H1 (cell line): ENCODE measurements at regions not wholly inside any gene's neighbourhood (a gene's known extent, or its start where the extent isn't known, plus 50 kb on each side); places are given as distances from the start of the nearest gene placed in this dataset.

Experiments
- CTCF ChIA-PET: fragments of 300-600 bp; sonication (Branson Sonifier 250); formaldehyde crosslinking; loops from one replicate; lab custom pipeline; 2021; ENCODE audit not compliant: partially characterized antibody; lab: Charles Lee
- POLR2A ChIA-PET: fragments of 300-600 bp; sonication (Branson Sonifier 250); formaldehyde crosslinking; loops from one replicate; lab custom pipeline; 2021; ENCODE audit warnings: inconsistent platforms; ENCODE audit not compliant: partially characterized antibody; lab: Charles Lee
- DNase-seq, 2 experiments: peaks; one replicate each; pipeline versions ENCODE4 v3.0.0 to v3.0.0-alpha.2; 2010 to 2022; ENCODE audit warnings: low spot score in 2 of 2, low read depth in 1 of 2, mixed read lengths in 1 of 2
- FAIRE-seq: peaks from 2 replicates; lab custom pipeline; 2011; peaks lifted over from hg19 to GRCh38; lab: Jason Lieb, UNC
- H2AFZ ChIP-seq: 2 replicates; pipeline ENCODE4 v1.8.1; 2012; ENCODE audit warnings: low read length, inconsistent platforms
- H2AK5ac ChIP-seq: 2 replicates; pipeline ENCODE4 v1.6.1; 2013; ENCODE audit warnings: low read depth, low read length
- H2BK120ac ChIP-seq: replicated peaks from 2 replicates; pipeline ENCODE3; 2013; ENCODE audit warnings: low read depth, low read length, inconsistent platforms
- H2BK12ac ChIP-seq: 2 replicates; pipeline ENCODE4 v1.6.1; 2013; ENCODE audit warnings: low read depth, low read length
- H2BK15ac ChIP-seq: 2 replicates; pipeline ENCODE4 v1.6.1; 2013; ENCODE audit warnings: low read length
- H2BK20ac ChIP-seq: 2 replicates; pipeline ENCODE4 v1.6.1; 2013; ENCODE audit warnings: low read length
- H2BK5ac ChIP-seq: 2 replicates; pipeline ENCODE4 v1.6.1; 2013; ENCODE audit warnings: low read depth, low read length
- H3K14ac ChIP-seq: 2 replicates; pipeline ENCODE4 v1.6.1; 2013; ENCODE audit warnings: inconsistent platforms; ENCODE audit not compliant: insufficient read length
- H3K18ac ChIP-seq: 2 replicates; pipeline ENCODE4 v1.6.1; 2013; ENCODE audit warnings: low read length; ENCODE audit errors: extremely low read depth
- H3K23ac ChIP-seq: 2 replicates; pipeline ENCODE4 v1.6.1; 2013; ENCODE audit warnings: inconsistent platforms; ENCODE audit not compliant: insufficient read length
- H3K23me2 ChIP-seq: 2 replicates; pipeline ENCODE4 v1.6.1; 2013; ENCODE audit warnings: low read depth, low read length
- H3K27ac ChIP-seq: 2 replicates; pipeline ENCODE4 v1.6.1; 2011; ENCODE audit warnings: low read depth, low read length, inconsistent platforms
- H3K27me3 ChIP-seq, 4 experiments: replicated peaks in 1 of 4; 1 replicate in 1 of 4; 2 replicates in 3 of 4; pipeline versions ENCODE4 v1.6.1 to v1.8.1; 2011 to 2013; ENCODE audit warnings: low read length in 3 of 4, mild to moderate bottlenecking in 3 of 4, inconsistent platforms in 2 of 4, mixed read lengths in 2 of 4, moderate library complexity in 1 of 4; ENCODE audit not compliant: control insufficient read depth in 3 of 4, insufficient read depth in 3 of 4; ENCODE audit errors: extremely low read depth in 1 of 4
- H3K36me3 ChIP-seq, 4 experiments: 2 replicates each; pipeline versions ENCODE4 v1.6.1 to v1.8.1; 2011 to 2013; ENCODE audit warnings: mild to moderate bottlenecking in 4 of 4, low read length in 3 of 4, moderate library complexity in 2 of 4, control low read depth in 1 of 4, inconsistent platforms in 1 of 4; ENCODE audit not compliant: insufficient read depth in 4 of 4, control insufficient read depth in 2 of 4
- H3K4ac ChIP-seq: replicated peaks from 2 replicates; pipeline ENCODE3; 2013; ENCODE audit warnings: low read length, low read depth, mixed read lengths, inconsistent platforms; ENCODE audit not compliant: insufficient read length
- H3K4me1 ChIP-seq, 4 experiments: replicated peaks in 1 of 4; 1 replicate in 1 of 4; 2 replicates in 3 of 4; pipeline versions ENCODE4 v1.6.1 to v1.8.1; 2011 to 2013; ENCODE audit warnings: low read length in 3 of 4, inconsistent platforms in 2 of 4, mixed read lengths in 1 of 4; ENCODE audit not compliant: insufficient read depth in 4 of 4, control insufficient read depth in 3 of 4
- H3K4me2 ChIP-seq, 2 experiments: 2 replicates each; pipeline versions ENCODE4 v1.6.1 to v1.8.1; 2011 to 2013; ENCODE audit warnings: low read depth in 2 of 2, low read length in 2 of 2, control low read depth in 1 of 2, inconsistent platforms in 1 of 2, mild to moderate bottlenecking in 1 of 2; ENCODE audit not compliant: insufficient read depth in 1 of 2
- H3K4me3 ChIP-seq, 4 experiments: fragments of 200-600, 300-600 bp in 1 of 4; sonication (generic), shearing (Covaris generic), sonication (Bioruptor Twin) in 1 of 4; 2 replicates each; pipeline versions ENCODE4 v1.5.1 to v1.8.1; 2011 to 2016; ENCODE audit warnings: low read length in 4 of 4, low read depth in 3 of 4, control low read depth in 2 of 4, inconsistent platforms in 2 of 4, mild to moderate bottlenecking in 2 of 4, mixed read lengths in 1 of 4, moderate library complexity in 1 of 4; ENCODE audit not compliant: insufficient read depth in 2 of 4; ENCODE audit errors: extremely low read depth in 1 of 4
- H3K56ac ChIP-seq: replicated peaks from 2 replicates; pipeline ENCODE3; 2013; ENCODE audit warnings: low read depth, mild to moderate bottlenecking, mixed read lengths, low read length, inconsistent platforms; ENCODE audit not compliant: insufficient read length
- H3K79me1 ChIP-seq: 2 replicates; pipeline ENCODE4 v1.6.1; 2013; ENCODE audit warnings: low read depth, low read length, control low read depth
- H3K79me2 ChIP-seq, 2 experiments: 2 replicates each; pipeline versions ENCODE4 v1.6.1 to v1.8.1; 2012 to 2013; ENCODE audit warnings: low read length in 2 of 2, mild to moderate bottlenecking in 2 of 2, inconsistent platforms in 1 of 2; ENCODE audit not compliant: insufficient read depth in 2 of 2, control insufficient read depth in 1 of 2
- H3K9ac ChIP-seq, 4 experiments: replicated peaks in 1 of 4; 1 replicate in 1 of 4; 2 replicates in 3 of 4; pipeline versions ENCODE4 v1.6.1 to v1.8.1; 2011 to 2013; ENCODE audit warnings: low read depth in 3 of 4, low read length in 3 of 4, control low read depth in 2 of 4, mild to moderate bottlenecking in 2 of 4, moderate library complexity in 2 of 4, inconsistent platforms in 1 of 4; ENCODE audit errors: extremely low read depth in 1 of 4
- H3K9me3 ChIP-seq, 2 experiments: 2 replicates each; pipeline versions ENCODE4 v1.6.1 to v1.8.1; 2012 to 2013; ENCODE audit warnings: mild to moderate bottlenecking in 2 of 2, moderate library complexity in 2 of 2, control low read depth in 1 of 2, inconsistent platforms in 1 of 2, low read depth in 1 of 2, low read length in 1 of 2, mixed read lengths in 1 of 2; ENCODE audit not compliant: insufficient read depth in 2 of 2
- H4K20me1 ChIP-seq, 2 experiments: replicated peaks in 1 of 2; 2 replicates each; pipeline versions ENCODE3 to v1.8.1; 2011 to 2013; ENCODE audit warnings: inconsistent platforms in 2 of 2, low read length in 2 of 2, mild to moderate bottlenecking in 1 of 2; ENCODE audit not compliant: insufficient read depth in 2 of 2, control insufficient read depth in 1 of 2
- H4K5ac ChIP-seq: 2 replicates; pipeline ENCODE4 v1.6.1; 2013; ENCODE audit warnings: low read length, low read depth, mixed read lengths, inconsistent platforms; ENCODE audit not compliant: insufficient read length
- H4K8ac ChIP-seq: 2 replicates; pipeline ENCODE4 v1.8.0; 2013; ENCODE audit warnings: mild to moderate bottlenecking, moderate library complexity, low read length, inconsistent platforms; ENCODE audit not compliant: insufficient read depth; ENCODE audit errors: extremely low read depth
- H4K91ac ChIP-seq: replicated peaks from 2 replicates; pipeline ENCODE3; 2013; ENCODE audit warnings: low read length, mixed read lengths, inconsistent platforms; ENCODE audit not compliant: insufficient read length
- KDM4A ChIP-seq: IDR thresholded peaks from one replicate; pipeline ENCODE4 v1.7.1; 2012; ENCODE audit warnings: low read depth, mild to moderate bottlenecking, moderate library complexity, low read length, inconsistent platforms; ENCODE audit not compliant: severe bottlenecking
- NANOG ChIP-seq: IDR thresholded peaks from 2 replicates; pipeline ENCODE4 v1.6.1; 2011; ENCODE audit warnings: low read length, low read depth, mild to moderate bottlenecking, inconsistent platforms; ENCODE audit not compliant: insufficient read depth, poor library complexity, severe bottlenecking
- SRF ChIP-seq: IDR thresholded peaks from 2 replicates; pipeline ENCODE4 v1.6.1; 2011; ENCODE audit warnings: mild to moderate bottlenecking, low read depth, low read length, moderate library complexity
- WGBS, 2 experiments: shearing (Covaris generic) in 1 of 2; methylation state at CpG; one replicate each; pipeline versions ENCODE4 v1.1.6 to v1.1.7; 2013 to 2015; ENCODE audit warnings: low lambda C conversion rate in 2 of 2, mixed read lengths in 2 of 2, inconsistent platforms in 1 of 2, low coverage in 1 of 2, missing lambda C conversion rate in 1 of 2; ENCODE audit not compliant: insufficient replicate concordance in 2 of 2, insufficient coverage in 1 of 2, insufficient read length in 1 of 2; ENCODE audit errors: extremely low coverage in 1 of 2, missing lambda C conversion rate in 1 of 2; 5-methylcytosine and 5-hydroxymethylcytosine counted together

DNA sequence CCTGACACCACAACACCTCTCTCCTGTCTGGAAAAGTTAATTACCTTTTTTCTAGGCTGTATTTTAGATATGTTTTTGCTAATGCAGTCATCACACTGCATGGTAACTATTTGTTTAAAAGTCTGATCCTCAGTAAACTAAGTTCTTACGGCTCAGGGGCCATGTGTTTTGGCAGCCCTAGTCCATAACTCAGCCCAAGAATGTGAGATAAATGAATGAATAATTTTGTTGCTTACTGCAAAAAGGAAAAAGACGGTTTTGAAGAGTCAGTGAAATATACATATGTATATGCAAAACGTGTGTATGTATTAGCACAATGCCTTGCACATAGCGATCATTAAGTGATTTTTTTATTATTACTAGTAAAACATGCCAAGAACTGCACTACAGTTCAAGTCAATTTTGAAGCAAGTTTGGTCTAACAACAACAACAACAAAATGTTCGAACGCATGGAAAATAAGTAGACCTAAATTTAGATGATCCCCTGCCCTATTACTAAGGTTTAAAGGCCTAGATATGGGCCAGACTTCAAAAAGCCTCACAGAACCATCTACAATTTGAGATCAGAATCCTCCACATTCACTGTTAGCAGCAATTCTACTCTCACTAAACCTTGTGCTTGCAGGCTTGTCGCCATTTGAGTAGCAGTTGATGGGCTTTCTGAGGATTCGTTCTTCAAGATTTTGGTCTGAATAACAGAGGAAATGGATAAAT lies 140.0 kb downstream of the NDUFA12 start:
- H2BK120ac ChIP-seq, result no peak overlapping the region
- no peak overlapping the region for H2BK12ac ChIP-seq
- H3K4me3 ChIP-seq, result no peak overlapping the region
- no peak overlapping the region for H4K5ac ChIP-seq
- no peak overlapping the region for H4K8ac ChIP-seq
- no peaks in the 10 kb centered on the region for H3K79me1 ChIP-seq
- H3K23me2 ChIP-seq, result no peaks in the 10 kb centered on the region
- H3K18ac ChIP-seq, result no peak overlapping the region
- no peak overlapping the region for H3K23ac ChIP-seq
- H3K79me2 ChIP-seq, result no peaks in the 10 kb centered on the region
- no peaks in the 10 kb centered on the region for H3K27me3 ChIP-seq
- no peak overlapping the region for H3K4ac ChIP-seq
- H2AFZ ChIP-seq, result no peak overlapping the region
- H3K4me2 ChIP-seq, result no peak overlapping the region
- no peaks in the 10 kb centered on the region for H4K20me1 ChIP-seq
- no peak overlapping the region for H4K91ac ChIP-seq
- no peaks in the 10 kb centered on the region for H3K9me3 ChIP-seq
- H3K27ac ChIP-seq, result no peak overlapping the region
- no peaks in the 10 kb centered on the region for H3K36me3 ChIP-seq
- H2AK5ac ChIP-seq, result no peak overlapping the region
- CTCF ChIA-PET, result interaction anchor here (1.9 to 2.5 kb wide), 2 partner anchors 12 kb away, joined by 8 to 14 read pairs; no protein-coding TSS in a partner anchor
- no peak overlapping the region for H3K9ac ChIP-seq
- 88% methylated on average over 8 of the region's 8 CpGs; no CpG with 5 or more reads in 1 of the 2 experiments for WGBS, 2 experiments
- no peak for FAIRE-seq
- H3K56ac ChIP-seq, result no peak overlapping the region
- no peak for DNase-seq
- no peak overlapping the region for H2BK20ac ChIP-seq
- POLR2A ChIA-PET, result no interaction called here
- H3K14ac ChIP-seq, result no peak overlapping the region
- H3K4me1 ChIP-seq, result no peaks in the 10 kb centered on the region
- no peak overlapping the region for H2BK5ac ChIP-seq
- TF ChIP-seq SRF (no peak), NANOG (no peak), KDM4A (no peak)
- no peak overlapping the region for H2BK15ac ChIP-seq
